ENCODE measurements at regions not wholly inside any gene's neighbourhood (a gene's known extent, or its start where the extent isn't known, plus 50 kb on each side); places are given as distances from the start of the nearest gene placed in this dataset.

- no peak for DNase-seq (ENCODE audit: low read depth)
Measured at GRCh38 chr4:104942990-104943743, 203.5 kb upstream of the TET2 start.

- no peak for DNase-seq (ENCODE audit: low read depth)
Measured at GRCh38 chr4:104944596-104944995, 202.1 kb upstream of the TET2 start.

GRCh38 chr4:104964410-104965175, 182.1 kb upstream of the TET2 start:
- DNase-seq (ENCODE audit: low read depth) = no peak

- DNase-seq (ENCODE audit: low read depth) = no peak
Measured at GRCh38 chr4:104966349-104967033, 180.2 kb upstream of the TET2 start.

- no peak for DNase-seq (ENCODE audit: low read depth)
Measured at GRCh38 chr4:104967034-104967401, 179.7 kb upstream of the TET2 start.

GRCh38 chr4:104969394-104970082, 177.1 kb upstream of the TET2 start:
- no peak for DNase-seq (ENCODE audit: low read depth)

GRCh38 chr4:104971462-104971861, 175.2 kb upstream of the TET2 start:
- no peak for DNase-seq (ENCODE audit: low read depth)

GRCh38 chr4:104973708-104974107, 173.0 kb upstream of the TET2 start:
- DNase-seq (ENCODE audit: low read depth) = no peak

- no peak for DNase-seq (ENCODE audit: low read depth)
Measured at GRCh38 chr4:104975617-104976016, 171.1 kb upstream of the TET2 start.

- no peak for DNase-seq (ENCODE audit: low read depth)
Measured at GRCh38 chr4:104976262-104976661, 170.4 kb upstream of the TET2 start.

- DNase-seq (ENCODE audit: low read depth) = no peak
Measured at GRCh38 chr4:104979083-104979760, 167.5 kb upstream of the TET2 start.

GRCh38 chr4:104983615-104984179, 163.0 kb upstream of the TET2 start:
- DNase-seq (ENCODE audit: low read depth) = no peak

GRCh38 chr4:104986306-104986705, 160.4 kb upstream of the TET2 start:
- no peak for DNase-seq (ENCODE audit: low read depth)

- peak; percentile 86 for DNase-seq (ENCODE audit: low read depth)
Measured at GRCh38 chr4:104989371-104989770, 157.3 kb upstream of the TET2 start.

GRCh38 chr4:105002278-105002677, 144.4 kb upstream of the TET2 start:
- DNase-seq (ENCODE audit: low read depth) = no peak

- DNase-seq (ENCODE audit: low read depth) = no peak
Measured at GRCh38 chr4:105014234-105014633, 132.4 kb upstream of the TET2 start.

- no peak for DNase-seq (ENCODE audit: low read depth)
Measured at GRCh38 chr4:105014635-105015034, 132.0 kb upstream of the TET2 start.

GRCh38 chr4:105015750-105016149, 130.9 kb upstream of the TET2 start:
- DNase-seq (ENCODE audit: low read depth) = no peak

- DNase-seq (ENCODE audit: low read depth) = peak; percentile 3
Measured at GRCh38 chr4:105022811-105023667, 123.6 kb upstream of the TET2 start.

- DNase-seq (ENCODE audit: low read depth) = no peak
Measured at GRCh38 chr4:105023668-105024055, 123.0 kb upstream of the TET2 start.

Data from myocyte (in vitro differentiated cells).